ENCODE measurements at regions not wholly inside any gene's neighbourhood (a gene's known extent, or its start where the extent isn't known, plus 50 kb on each side); places are given as distances from the start of the nearest gene placed in this dataset.

DNA sequence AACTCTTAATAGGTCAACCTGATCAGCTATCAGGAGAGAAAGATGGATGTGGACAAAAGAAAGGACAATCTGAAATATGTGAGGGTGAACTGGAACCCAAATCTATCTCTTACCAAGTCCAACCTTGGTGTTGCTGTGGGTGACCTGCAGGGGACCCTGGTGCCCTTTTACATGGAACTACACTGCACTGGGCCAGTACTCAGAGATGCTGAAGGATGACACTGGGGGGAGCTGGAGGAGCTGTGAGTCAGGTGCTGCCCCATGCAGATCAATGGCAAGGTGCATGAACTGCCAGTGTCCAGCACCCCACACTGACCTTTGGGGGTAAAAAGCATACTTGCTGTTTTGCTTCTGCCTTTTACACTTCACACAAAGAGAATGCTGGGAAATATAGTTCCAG is 55.6 kb upstream of the TBC1D5 start:
- no peak for ATAC-seq
- intact Hi-C loops (cut with DNase I), result no loop called here

DNA sequence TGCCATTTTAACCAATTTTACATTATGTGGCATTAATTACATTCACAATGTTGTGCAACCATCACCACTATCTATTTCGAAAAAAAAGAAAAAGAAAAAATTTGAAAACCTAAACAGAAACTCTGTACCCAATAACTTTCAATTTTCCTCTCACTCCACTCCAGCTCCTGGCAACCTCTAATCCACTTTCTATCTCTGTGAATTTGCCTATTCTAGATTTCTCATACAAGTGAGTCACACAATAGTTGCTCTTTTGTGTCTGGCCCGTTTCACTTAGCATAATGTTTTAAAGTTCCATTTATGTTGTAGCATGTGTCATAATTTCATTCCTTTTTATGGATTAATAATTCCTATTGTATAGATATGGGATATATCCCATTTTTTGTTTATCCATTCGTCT is 53.3 kb upstream of the TBC1D5 start:
- H3K36me3 ChIP-seq (replicated peaks in 1 of 2; ENCODE audit: insufficient read depth in 1 of 2, low read depth in 2 of 2), result no peaks in the 10 kb centered on the region
- TF ChIP-seq, protein P1, sequence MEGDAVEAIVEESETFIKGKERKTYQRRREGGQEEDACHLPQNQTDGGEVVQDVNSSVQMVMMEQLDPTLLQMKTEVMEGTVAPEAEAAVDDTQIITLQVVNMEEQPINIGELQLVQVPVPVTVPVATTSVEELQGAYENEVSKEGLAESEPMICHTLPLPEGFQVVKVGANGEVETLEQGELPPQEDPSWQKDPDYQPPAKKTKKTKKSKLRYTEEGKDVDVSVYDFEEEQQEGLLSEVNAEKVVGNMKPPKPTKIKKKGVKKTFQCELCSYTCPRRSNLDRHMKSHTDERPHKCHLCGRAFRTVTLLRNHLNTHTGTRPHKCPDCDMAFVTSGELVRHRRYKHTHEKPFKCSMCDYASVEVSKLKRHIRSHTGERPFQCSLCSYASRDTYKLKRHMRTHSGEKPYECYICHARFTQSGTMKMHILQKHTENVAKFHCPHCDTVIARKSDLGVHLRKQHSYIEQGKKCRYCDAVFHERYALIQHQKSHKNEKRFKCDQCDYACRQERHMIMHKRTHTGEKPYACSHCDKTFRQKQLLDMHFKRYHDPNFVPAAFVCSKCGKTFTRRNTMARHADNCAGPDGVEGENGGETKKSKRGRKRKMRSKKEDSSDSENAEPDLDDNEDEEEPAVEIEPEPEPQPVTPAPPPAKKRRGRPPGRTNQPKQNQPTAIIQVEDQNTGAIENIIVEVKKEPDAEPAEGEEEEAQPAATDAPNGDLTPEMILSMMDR (IDR thresholded peaks at IDR 0.05), result no peak
- no peak for TF ChIP-seq POLR2A (IDR thresholded peaks at IDR 0.05)
- H3K9me3 ChIP-seq, result no peaks in the 10 kb centered on the region
- H3K27ac ChIP-seq, result no peak overlapping the region
- WGBS, 2 donors, result 67 to 68% methylated on average over 3 of the region's 3 CpGs
- no peak overlapping the region for H3K4me3 ChIP-seq
- ATAC-seq (no peak), DNase-seq (no peak)
- intact Hi-C loops (cut with DNase I), result no loop called here
- no peaks in the 10 kb centered on the region for H3K27me3 ChIP-seq
- no peaks in the 10 kb centered on the region for H3K4me1 ChIP-seq

More for the DNA sequence above, 55.6 kb upstream of the TBC1D5 start:
- TF ChIP-seq, protein P1 (IDR thresholded peaks at IDR 0.05), result no peak
- Histone ChIP-seq H3K9me3 (no peaks in the 10 kb centered on the region), H3K27ac (no peak overlapping the region), H3K36me3 (replicated peaks in 1 of 2; ENCODE audit: insufficient read depth in 1 of 2, low read depth in 2 of 2) (no peaks in the 10 kb centered on the region), H3K4me3 (no peak overlapping the region), H3K27me3 (no peaks in the 10 kb centered on the region), H3K4me1 (no peaks in the 10 kb centered on the region)
- DNase-seq, result no peak

DNA sequence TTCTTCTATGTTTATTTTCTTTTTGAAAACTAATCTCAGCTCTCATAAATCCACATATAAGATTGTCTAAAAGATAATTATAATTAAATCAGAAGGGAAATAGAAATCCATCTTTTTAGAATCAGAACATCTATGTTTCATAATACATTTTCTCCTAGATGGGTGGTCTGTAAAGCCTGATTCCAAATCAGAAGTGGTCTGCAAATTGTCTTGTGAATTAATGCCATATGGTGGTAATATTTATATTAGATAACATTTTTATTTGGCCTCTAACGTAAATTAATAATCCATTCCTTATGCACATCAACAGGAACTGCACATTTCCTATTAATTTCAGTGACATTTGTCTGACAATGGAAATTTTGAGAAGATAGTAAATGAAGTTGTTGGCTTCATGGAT is 52.8 kb upstream of the TBC1D5 start:
- Histone ChIP-seq H3K4me1 (no peaks in the 10 kb centered on the region), H3K27ac (no peak overlapping the region), H3K36me3 (replicated peaks in 1 of 2; ENCODE audit: insufficient read depth in 1 of 2, low read depth in 2 of 2) (no peaks in the 10 kb centered on the region), H3K27me3 (no peaks in the 10 kb centered on the region), H3K9me3 (no peaks in the 10 kb centered on the region), H3K4me3 (no peak overlapping the region)
- ATAC-seq (no peak), DNase-seq (no peak)
- 63 to 68% methylated on average over 1 of the region's 1 CpG for WGBS, 2 donors
- intact Hi-C loops (cut with DNase I), result no loop called here
- TF ChIP-seq, protein P1 (IDR thresholded peaks at IDR 0.05), result no peak
- no peak for TF ChIP-seq POLR2A (IDR thresholded peaks at IDR 0.05)

DNA sequence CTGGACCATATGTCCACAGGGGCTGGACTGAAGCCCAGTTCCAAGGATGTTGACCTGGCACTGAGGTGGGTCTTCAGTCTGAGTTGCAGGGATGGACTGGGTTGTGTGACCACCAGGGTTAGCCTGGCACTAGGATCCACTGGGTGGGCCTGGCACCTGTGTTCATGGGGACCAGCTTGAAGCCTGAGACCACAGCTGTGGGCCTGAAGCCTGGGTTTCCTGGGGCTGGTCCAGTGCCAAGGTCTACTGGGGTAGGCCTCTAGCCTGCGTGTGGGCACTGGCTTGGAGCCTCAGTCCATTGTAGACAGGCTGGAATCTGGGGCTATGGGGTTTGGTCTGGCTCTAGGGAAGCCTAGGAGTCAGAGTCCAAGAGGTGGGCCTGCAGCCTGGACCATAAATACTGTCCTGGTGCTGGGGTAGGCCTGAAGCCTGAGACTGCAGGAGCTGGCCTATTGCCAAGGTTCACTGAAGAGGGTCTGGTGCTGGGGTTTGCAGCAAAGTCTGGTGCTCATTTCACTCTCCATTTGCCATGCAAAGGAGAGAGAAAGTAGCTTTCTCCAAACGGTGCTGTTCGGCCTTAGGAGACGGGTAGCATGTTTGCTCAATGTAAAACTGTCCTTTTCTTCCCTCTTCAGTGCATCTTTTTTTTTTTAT is 51.2 kb upstream of the TBC1D5 start:
- H3K27ac ChIP-seq, result no peak overlapping the region
- intact Hi-C loops (cut with DNase I), result no loop called here
- TF ChIP-seq POLR2A (IDR thresholded peaks at IDR 0.05), result no peak
- TF ChIP-seq, protein P1 (IDR thresholded peaks at IDR 0.05), result no peak
- H3K27me3 ChIP-seq, result no peaks in the 10 kb centered on the region
- no peaks in the 10 kb centered on the region for H3K36me3 ChIP-seq (replicated peaks in 1 of 2; ENCODE audit: insufficient read depth in 1 of 2, low read depth in 2 of 2)
- H3K4me1 ChIP-seq, result no peaks in the 10 kb centered on the region
- no peaks in the 10 kb centered on the region for H3K9me3 ChIP-seq
- ATAC-seq (no peak), DNase-seq (no peak)
- no peak overlapping the region for H3K4me3 ChIP-seq
- WGBS, 2 donors, result 93 to 97% methylated on average over 3 to 4 of the region's 4 CpGs
